ENCODE measurements at regions not wholly inside any gene's neighbourhood (a gene's known extent, or its start where the extent isn't known, plus 50 kb on each side); places are given as distances from the start of the nearest gene placed in this dataset.

DNA sequence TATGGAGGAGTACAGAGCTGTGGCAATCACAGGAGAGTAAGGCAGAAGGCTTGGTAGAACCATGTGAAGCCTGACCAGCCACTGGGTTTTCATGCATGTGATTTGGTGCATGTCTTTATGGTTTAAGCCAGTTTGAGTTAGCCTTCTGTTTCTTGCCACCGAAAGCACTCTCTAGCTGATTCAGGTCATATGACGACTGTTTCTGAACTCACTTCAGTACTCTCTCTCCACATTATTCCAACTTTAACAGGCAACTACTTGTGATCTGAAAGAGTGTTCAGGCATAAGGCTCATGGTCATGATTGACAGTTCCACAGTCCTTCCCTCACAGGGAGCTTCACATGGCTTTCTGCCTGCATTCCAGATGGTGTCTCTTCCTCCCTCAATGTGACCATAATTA lies 63.3 kb upstream of the TAB2 start:
- no peak overlapping the region for H3K4me3 ChIP-seq (replicated peaks; ENCODE audit: low read depth, low read length)
- TF ChIP-seq, protein P1, sequence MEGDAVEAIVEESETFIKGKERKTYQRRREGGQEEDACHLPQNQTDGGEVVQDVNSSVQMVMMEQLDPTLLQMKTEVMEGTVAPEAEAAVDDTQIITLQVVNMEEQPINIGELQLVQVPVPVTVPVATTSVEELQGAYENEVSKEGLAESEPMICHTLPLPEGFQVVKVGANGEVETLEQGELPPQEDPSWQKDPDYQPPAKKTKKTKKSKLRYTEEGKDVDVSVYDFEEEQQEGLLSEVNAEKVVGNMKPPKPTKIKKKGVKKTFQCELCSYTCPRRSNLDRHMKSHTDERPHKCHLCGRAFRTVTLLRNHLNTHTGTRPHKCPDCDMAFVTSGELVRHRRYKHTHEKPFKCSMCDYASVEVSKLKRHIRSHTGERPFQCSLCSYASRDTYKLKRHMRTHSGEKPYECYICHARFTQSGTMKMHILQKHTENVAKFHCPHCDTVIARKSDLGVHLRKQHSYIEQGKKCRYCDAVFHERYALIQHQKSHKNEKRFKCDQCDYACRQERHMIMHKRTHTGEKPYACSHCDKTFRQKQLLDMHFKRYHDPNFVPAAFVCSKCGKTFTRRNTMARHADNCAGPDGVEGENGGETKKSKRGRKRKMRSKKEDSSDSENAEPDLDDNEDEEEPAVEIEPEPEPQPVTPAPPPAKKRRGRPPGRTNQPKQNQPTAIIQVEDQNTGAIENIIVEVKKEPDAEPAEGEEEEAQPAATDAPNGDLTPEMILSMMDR (IDR thresholded peaks at IDR 0.05; ENCODE audit: low read depth, low read length, missing control alignments) = no peak
- no peak for DNase-seq (ENCODE audit: extremely low read depth, low read depth)

DNA sequence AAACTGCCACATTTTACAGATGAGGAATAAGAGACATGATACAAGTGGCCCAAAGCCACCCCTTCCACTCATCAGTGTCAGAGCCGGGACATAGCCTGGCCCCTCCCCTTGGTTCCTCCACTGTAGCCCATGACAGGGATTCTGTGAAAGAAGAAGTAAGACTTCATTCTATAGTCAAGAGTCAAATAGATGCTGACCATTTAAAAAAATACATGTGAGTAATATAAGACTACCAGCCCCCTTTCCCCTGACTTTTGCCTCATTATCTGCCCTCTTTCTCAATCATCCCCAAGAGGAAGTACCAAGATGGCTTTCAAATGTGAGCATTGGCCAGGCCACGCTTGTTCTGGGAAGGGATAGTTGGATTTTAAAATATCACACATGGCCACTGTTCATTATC lies 57.8 kb upstream of the TAB2 start:
- no peak overlapping the region for H3K4me3 ChIP-seq (replicated peaks; ENCODE audit: low read depth, low read length)
- DNase-seq (ENCODE audit: extremely low read depth, low read depth) = no peak
- TF ChIP-seq, protein P1 (IDR thresholded peaks at IDR 0.05; ENCODE audit: low read depth, low read length, missing control alignments) = no peak

DNA sequence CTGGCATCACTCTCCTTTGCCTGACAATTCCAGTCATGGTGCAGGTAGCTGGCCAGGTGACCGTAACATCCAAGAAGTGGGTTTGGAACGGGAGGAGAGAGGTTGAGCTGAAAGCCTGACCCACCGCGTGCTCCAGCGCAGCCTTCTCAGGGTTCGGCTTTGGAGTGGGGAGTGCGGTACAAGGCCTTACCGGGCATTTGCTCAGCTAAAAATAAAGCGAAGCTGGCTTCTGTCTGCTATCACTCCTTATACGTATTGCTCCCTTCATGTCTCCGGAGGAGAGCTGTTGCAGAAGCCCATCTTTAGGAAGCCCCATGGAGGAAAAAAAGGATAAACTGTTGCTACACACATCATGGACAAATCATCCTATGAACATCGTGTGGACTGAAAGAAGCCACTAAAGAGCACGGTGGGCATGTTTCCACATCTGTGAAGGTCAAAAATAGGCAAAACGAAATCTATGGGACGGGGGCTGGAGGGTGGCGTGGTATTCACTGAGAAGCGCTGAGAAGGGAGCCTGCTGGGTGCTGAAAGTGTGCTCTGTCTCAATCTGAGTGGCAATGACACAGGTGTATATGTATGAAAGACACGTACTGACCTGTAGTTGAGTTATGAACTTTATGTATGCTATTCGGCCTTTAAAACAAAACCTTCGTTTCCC lies 57.2 kb upstream of the TAB2 start:
- no peak overlapping the region for H3K4me3 ChIP-seq (replicated peaks; ENCODE audit: low read depth, low read length)
- TF ChIP-seq, protein P1 (IDR thresholded peaks at IDR 0.05; ENCODE audit: low read depth, low read length, missing control alignments) = no peak
- no peak for DNase-seq (ENCODE audit: extremely low read depth, low read depth)

DNA sequence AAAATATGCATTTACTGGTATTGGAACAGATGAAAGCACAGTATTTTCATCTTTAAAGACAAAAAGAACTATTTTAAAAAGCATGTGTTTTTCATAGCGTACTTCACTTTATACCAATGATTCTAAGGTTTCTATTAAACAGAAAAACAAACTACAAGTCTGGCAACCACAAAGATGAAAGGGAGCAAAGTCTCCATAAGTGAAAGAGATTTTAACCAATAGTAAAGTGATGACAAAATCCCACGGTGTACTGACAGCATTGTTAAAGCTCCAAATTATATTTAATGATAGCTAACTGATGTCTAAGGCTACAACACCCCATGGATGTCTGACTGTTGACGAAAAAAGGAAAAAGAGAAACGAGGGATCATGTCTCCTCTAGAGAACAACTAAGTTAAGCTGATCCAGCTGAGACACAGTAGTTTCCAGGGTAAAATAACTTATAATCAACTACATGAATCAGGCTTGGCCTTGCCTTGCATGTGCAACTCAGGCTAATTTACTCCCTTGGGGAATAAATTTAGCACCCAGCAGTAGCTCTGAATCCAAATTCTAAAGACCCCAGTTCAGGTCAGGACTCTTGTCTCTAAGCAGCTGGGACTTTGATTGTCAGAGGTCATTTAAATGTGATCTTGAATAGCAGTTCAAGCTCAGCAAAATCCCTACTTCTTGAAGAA lies 56.0 kb upstream of the TAB2 start:
- TF ChIP-seq, protein P1 (IDR thresholded peaks at IDR 0.05; ENCODE audit: low read depth, low read length, missing control alignments) = no peak
- H3K4me3 ChIP-seq (replicated peaks; ENCODE audit: low read depth, low read length) = no peak overlapping the region
- no peak for DNase-seq (ENCODE audit: extremely low read depth, low read depth)

DNA sequence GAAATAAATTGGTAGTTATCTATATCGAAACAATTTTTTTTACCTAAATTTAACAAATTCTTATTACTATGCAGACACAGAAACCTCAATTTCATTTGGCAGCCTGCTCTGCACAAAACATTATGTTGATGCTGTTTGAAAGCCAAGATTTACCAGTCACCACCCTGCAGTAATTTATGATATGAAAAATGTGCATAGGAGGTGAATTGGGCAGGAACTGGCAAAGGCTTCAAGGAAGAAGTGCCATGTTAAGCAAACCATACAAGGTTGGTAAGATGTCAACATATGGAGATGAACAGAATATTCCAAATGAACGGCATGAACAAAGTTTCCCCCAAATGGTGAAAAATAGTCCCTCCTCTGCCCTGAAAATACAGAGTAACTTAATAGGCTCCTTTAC lies 54.2 kb upstream of the TAB2 start:
- H3K4me3 ChIP-seq (replicated peaks; ENCODE audit: low read depth, low read length) = no peak overlapping the region
- DNase-seq (ENCODE audit: extremely low read depth, low read depth) = no peak
- TF ChIP-seq, protein P1 (IDR thresholded peaks at IDR 0.05; ENCODE audit: low read depth, low read length, missing control alignments) = no peak

DNA sequence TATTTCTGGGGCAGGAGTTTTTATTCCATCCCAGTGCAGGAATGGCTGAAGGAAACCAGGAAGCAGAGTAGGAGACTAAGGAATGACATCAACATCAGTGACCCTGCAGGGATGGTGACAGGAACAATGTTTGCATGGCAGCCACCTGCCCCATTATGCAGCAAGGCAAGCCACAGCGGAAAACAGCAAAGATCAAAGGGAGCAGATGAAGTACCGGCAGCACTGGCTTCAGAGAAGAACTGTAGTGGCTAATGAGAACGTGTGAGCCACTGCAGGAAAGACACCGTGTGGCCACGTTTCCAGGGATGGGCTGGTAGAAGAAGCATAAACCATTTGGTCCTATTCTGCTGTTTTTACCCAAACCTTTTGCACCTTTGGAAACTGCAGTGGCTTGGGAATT lies 52.9 kb upstream of the TAB2 start:
- no peak overlapping the region for H3K4me3 ChIP-seq (replicated peaks; ENCODE audit: low read depth, low read length)
- TF ChIP-seq, protein P1 (IDR thresholded peaks at IDR 0.05; ENCODE audit: low read depth, low read length, missing control alignments) = no peak
- DNase-seq (ENCODE audit: extremely low read depth, low read depth) = no peak
